B cell (primary cell): ENCODE measurements at regions not wholly inside any gene's neighbourhood (a gene's known extent, or its start where the extent isn't known, plus 50 kb on each side); places are given as distances from the start of the nearest gene placed in this dataset.

Source experiments
- ATAC-seq: fragments of 200-7000 bp; cut with Tn5 transposase; one replicate; pipeline ENCODE4 v1.10.0; 2021; ENCODE audit warnings: low read depth, mild to moderate bottlenecking, moderate number of reproducible peaks, moderate library complexity
- CTCF ChIA-PET: fragments of 350-600 bp; sonication (Branson Sonifier 250); formaldehyde crosslinking; loops from one replicate; lab custom pipeline; 2021; ENCODE audit warnings: antibody characterized with exemption, inconsistent platforms; lab: Charles Lee
- POLR2A ChIA-PET: fragments of 350-600 bp; sonication (Branson Sonifier 250); formaldehyde crosslinking; loops from one replicate; lab custom pipeline; 2021; ENCODE audit warnings: antibody characterized with exemption; lab: Charles Lee
- DNase-seq: peaks from one replicate; pipeline ENCODE4 v3.0.0; 2013
- H2AFZ ChIP-seq: 2 replicates; pipeline ENCODE4 v1.6.1; 2012; ENCODE audit warnings: mild to moderate bottlenecking, low read depth, low read length; ENCODE audit not compliant: insufficient read depth, poor library complexity, severe bottlenecking
- H3K27ac ChIP-seq, 2 donors: 1 replicate in 1 of 2; 2 replicates in 1 of 2; pipeline ENCODE4 v1.5.1; 2012 to 2013; ENCODE audit warnings: low read length in 2 of 2, mild to moderate bottlenecking in 2 of 2, moderate library complexity in 1 of 2
- H3K27me3 ChIP-seq, 4 experiments: fragments of 200-600 bp in 1 of 4; sonication (generic) in 1 of 4; replicated peaks in 1 of 4; 1 replicate in 2 of 4; 2 replicates in 2 of 4; pipeline versions ENCODE4 v1.6.1 to v1.7.0; 2013 to 2016; ENCODE audit warnings: low read length in 3 of 4, mild to moderate bottlenecking in 2 of 4, mixed read lengths in 1 of 4, moderate library complexity in 1 of 4; ENCODE audit not compliant: insufficient read depth in 4 of 4, control insufficient read depth in 3 of 4; ENCODE audit errors: control extremely low read depth in 1 of 4
- H3K36me3 ChIP-seq, 2 experiments: replicated peaks in 1 of 2; 1 replicate in 1 of 2; 2 replicates in 1 of 2; pipeline versions ENCODE4 v1.6.1 to v1.7.1; 2013; ENCODE audit warnings: low read length in 1 of 2; ENCODE audit not compliant: insufficient read depth in 2 of 2, control insufficient read depth in 1 of 2; ENCODE audit errors: control extremely low read depth in 1 of 2, extremely low read depth in 1 of 2
- H3K4me1 ChIP-seq, 2 donors: fragments of 200-600 bp in 1 of 2; sonication (generic) in 1 of 2; 1 replicate in 1 of 2; 2 replicates in 1 of 2; pipeline versions ENCODE4 v1.5.1 to v1.6.1; 2013 to 2017; ENCODE audit warnings: low read length in 2 of 2; ENCODE audit not compliant: control insufficient read depth in 2 of 2, insufficient read depth in 2 of 2
- H3K4me2 ChIP-seq: replicated peaks from 2 replicates; pipeline ENCODE3; 2012; ENCODE audit warnings: mild to moderate bottlenecking, low read depth, low read length; ENCODE audit not compliant: poor library complexity, severe bottlenecking
- H3K4me3 ChIP-seq, 5 experiments: fragments of 200-600 bp in 1 of 5; sonication (generic) in 1 of 5; 1 replicate in 3 of 5; 2 replicates in 2 of 5; pipeline versions ENCODE4 v1.5.1 to v1.7.0; 2011 to 2016; ENCODE audit warnings: low read length in 4 of 5, mild to moderate bottlenecking in 4 of 5, low read depth in 2 of 5, control low read depth in 1 of 5, moderate library complexity in 1 of 5; ENCODE audit not compliant: insufficient read depth in 1 of 5; ENCODE audit errors: control extremely low read depth in 1 of 5, extremely low read depth in 1 of 5
- H3K79me2 ChIP-seq: fragments of 200-600 bp; sonication (generic); one replicate; pipeline ENCODE4 v1.6.0; 2016; ENCODE audit warnings: low read length; ENCODE audit not compliant: control insufficient read depth, insufficient read depth
- H3K9ac ChIP-seq: fragments of 200-600 bp; sonication (generic); 2 replicates; pipeline ENCODE4 v1.6.1; 2017; ENCODE audit warnings: mild to moderate bottlenecking, low read length, moderate library complexity
- H3K9me3 ChIP-seq, 3 donors: one replicate each; pipeline versions ENCODE4 v1.6.1 to v1.7.1; 2013; ENCODE audit warnings: low read length in 2 of 3; ENCODE audit not compliant: control insufficient read depth in 2 of 3, insufficient read depth in 1 of 3; ENCODE audit errors: control extremely low read depth in 1 of 3
- H4K20me1 ChIP-seq: 2 replicates; pipeline ENCODE4 v1.6.0; 2012; ENCODE audit warnings: mild to moderate bottlenecking, low read length; ENCODE audit not compliant: insufficient read depth, control insufficient read depth, poor library complexity, severe bottlenecking
- H3K27ac Mint-ChIP-seq: one replicate; pipeline ENCODE4 v1.8.0; 2021; ENCODE audit warnings: mixed read lengths
- H3K27me3 Mint-ChIP-seq: one replicate; pipeline ENCODE4 v1.8.0; 2021; ENCODE audit warnings: mixed read lengths
- H3K4me1 Mint-ChIP-seq: one replicate; pipeline ENCODE4 v1.8.0; 2021; ENCODE audit warnings: mixed read lengths
- H3K4me3 Mint-ChIP-seq: one replicate; pipeline ENCODE4 v1.8.0; 2021; ENCODE audit warnings: mixed read lengths
- H3K9me3 Mint-ChIP-seq: one replicate; pipeline ENCODE4 v1.8.0; 2022; ENCODE audit warnings: mixed read lengths; ENCODE audit not compliant: insufficient read depth
- EZH2 ChIP-seq: IDR thresholded peaks from 2 replicates; pipeline ENCODE4 v1.6.1; 2012; ENCODE audit warnings: borderline replicate concordance, low read depth, mild to moderate bottlenecking, moderate library complexity, low read length; ENCODE audit not compliant: insufficient read depth, poor library complexity, severe bottlenecking
- WGBS: methylation state at CpG from one replicate; pipeline ENCODE4 v1.1.5; 2013; ENCODE audit warnings: missing lambda C conversion rate; ENCODE audit not compliant: insufficient coverage; 5-methylcytosine and 5-hydroxymethylcytosine counted together
- intact Hi-C: fragments of 100-400 bp; cut with micrococcal nuclease; formaldehyde crosslinking; loops from one replicate; pipeline ENCODE4 v1.10.0; 2022
- TF ChIP-seq, protein P1 (sequence below): fragments of 200-600 bp; IDR thresholded peaks from one replicate; pipeline ENCODE4 v1.8.0; 2022; ENCODE audit warnings: antibody characterized with exemption, mild to moderate bottlenecking

- POLR2A ChIA-PET = no interaction called here
- Histone ChIP-seq H3K4me2 (no peak overlapping the region), H3K36me3 (no peaks in the 10 kb centered on the region), H3K4me3 (no peak overlapping the region), H2AFZ (no peak overlapping the region), H3K9ac (no peak overlapping the region), H3K27ac (no peak overlapping the region), H3K9me3 (no peaks in the 10 kb centered on the region), H3K79me2 (no peaks in the 10 kb centered on the region), H4K20me1 (no peaks in the 10 kb centered on the region), H3K4me1 (no peaks in the 10 kb centered on the region), H3K27me3 (peaks cover 0 to 7% (median 1%) of the 10 kb centered on the region in 4 experiments)
- CTCF ChIA-PET = no interaction called here
- no peak for ATAC-seq
- Mint-ChIP-seq H3K27ac (no peak overlapping the region), H3K9me3 (no peaks in the 10 kb centered on the region), H3K4me1 (no peaks in the 10 kb centered on the region), H3K27me3 (peaks cover 41% of the 10 kb centered on the region), H3K4me3 (no peak overlapping the region)
- intact Hi-C loops = no loop called here
- no peak for DNase-seq
- TF ChIP-seq EZH2 = no peak
- TF ChIP-seq, protein P1, sequence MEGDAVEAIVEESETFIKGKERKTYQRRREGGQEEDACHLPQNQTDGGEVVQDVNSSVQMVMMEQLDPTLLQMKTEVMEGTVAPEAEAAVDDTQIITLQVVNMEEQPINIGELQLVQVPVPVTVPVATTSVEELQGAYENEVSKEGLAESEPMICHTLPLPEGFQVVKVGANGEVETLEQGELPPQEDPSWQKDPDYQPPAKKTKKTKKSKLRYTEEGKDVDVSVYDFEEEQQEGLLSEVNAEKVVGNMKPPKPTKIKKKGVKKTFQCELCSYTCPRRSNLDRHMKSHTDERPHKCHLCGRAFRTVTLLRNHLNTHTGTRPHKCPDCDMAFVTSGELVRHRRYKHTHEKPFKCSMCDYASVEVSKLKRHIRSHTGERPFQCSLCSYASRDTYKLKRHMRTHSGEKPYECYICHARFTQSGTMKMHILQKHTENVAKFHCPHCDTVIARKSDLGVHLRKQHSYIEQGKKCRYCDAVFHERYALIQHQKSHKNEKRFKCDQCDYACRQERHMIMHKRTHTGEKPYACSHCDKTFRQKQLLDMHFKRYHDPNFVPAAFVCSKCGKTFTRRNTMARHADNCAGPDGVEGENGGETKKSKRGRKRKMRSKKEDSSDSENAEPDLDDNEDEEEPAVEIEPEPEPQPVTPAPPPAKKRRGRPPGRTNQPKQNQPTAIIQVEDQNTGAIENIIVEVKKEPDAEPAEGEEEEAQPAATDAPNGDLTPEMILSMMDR = no peak
- WGBS = no CpG with 5 or more reads among the region's 2 CpGs
Measured at GRCh38 chr5:130890610-130891009, 274.4 kb downstream of the HINT1 start.

DNA sequence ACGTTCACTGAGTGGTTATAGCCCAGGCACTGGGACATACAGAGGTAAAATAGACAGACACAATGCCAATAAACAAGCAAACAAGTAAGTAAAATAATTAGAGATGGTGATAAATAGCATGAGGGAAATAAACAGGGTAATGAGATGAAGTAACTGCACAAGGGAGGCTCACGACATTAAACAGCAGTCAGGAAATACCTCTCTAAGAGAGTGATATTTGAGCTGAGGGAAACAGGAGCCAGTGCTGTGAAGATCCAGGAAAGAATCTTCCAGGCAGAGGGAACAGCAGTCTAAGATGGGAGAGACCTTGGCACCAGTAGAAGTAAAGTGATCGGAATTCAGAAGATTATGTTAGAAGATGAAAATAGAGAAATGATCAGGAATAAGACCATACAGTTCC lies 279.4 kb downstream of the HINT1 start:
- POLR2A ChIA-PET = no interaction called here

More for the DNA sequence above, 279.4 kb downstream of the HINT1 start:
- Histone ChIP-seq H3K27me3 (peaks cover 0 to 9% (median 1%) of the 10 kb centered on the region in 4 experiments), H3K4me2 (no peak overlapping the region), H3K27ac (no peak overlapping the region), H3K9ac (no peak overlapping the region), H3K9me3 (no peaks in the 10 kb centered on the region), H3K36me3 (no peaks in the 10 kb centered on the region), H3K4me3 (no peak overlapping the region), H3K79me2 (no peaks in the 10 kb centered on the region), H4K20me1 (no peaks in the 10 kb centered on the region), H2AFZ (no peak overlapping the region), H3K4me1 (no peaks in the 10 kb centered on the region)
- no peak for DNase-seq
- intact Hi-C loops = no loop called here
- Mint-ChIP-seq H3K4me1 (no peaks in the 10 kb centered on the region), H3K27me3 (peaks cover 31% of the 10 kb centered on the region), H3K4me3 (no peak overlapping the region), H3K9me3 (no peaks in the 10 kb centered on the region), H3K27ac (no peak overlapping the region)
- CTCF ChIA-PET = no interaction called here
- TF ChIP-seq EZH2 = no peak
- TF ChIP-seq, protein P1 = no peak
- WGBS = 94% methylated on average over 2 of the region's 3 CpGs
- ATAC-seq = no peak
